HEK293 (cell line): ENCODE measurements at regions not wholly inside any gene's neighbourhood (a gene's known extent, or its start where the extent isn't known, plus 50 kb on each side); places are given as distances from the start of the nearest gene placed in this dataset.

Experiments used
- CTCF ChIA-PET: fragments of 350-600 bp; formaldehyde crosslinking; extraction: SDS; loops from one replicate; lab custom pipeline; 2021; ENCODE audit warnings: antibody characterized with exemption; lab: Yijun Ruan, JAX
- POLR2A ChIA-PET: fragments of 300-600 bp; formaldehyde crosslinking; extraction: SDS; loops from one replicate; lab custom pipeline; 2020; ENCODE audit warnings: antibody characterized with exemption, inconsistent platforms; lab: Yijun Ruan, JAX
- H3K27ac ChIP-seq: fragments of 200-500 bp; sonication (Bioruptor generic); 2 replicates; pipeline ENCODE4 v1.5.1; 2014; ENCODE audit warnings: low read depth, low read length, control low read depth, inconsistent platforms; ENCODE audit errors: extremely low read depth
- H3K36me3 ChIP-seq, 2 experiments: fragments of 200-500 bp in 1 of 2; sonication (Bioruptor generic) in 1 of 2; 1 replicate in 1 of 2; 2 replicates in 1 of 2; pipeline ENCODE4 v1.5.1; 2014 to 2017; ENCODE audit warnings: inconsistent platforms in 2 of 2, low read length in 2 of 2; ENCODE audit not compliant: control insufficient read depth in 2 of 2, insufficient read depth in 1 of 2
- H3K4me1 ChIP-seq: fragments of 200-500 bp; sonication (Bioruptor generic); 2 replicates; pipeline ENCODE4 v1.5.1; 2014; ENCODE audit warnings: mild to moderate bottlenecking, low read length, inconsistent platforms; ENCODE audit not compliant: control insufficient read depth, insufficient read depth
- H3K4me3 ChIP-seq: 2 replicates; pipeline ENCODE4 v1.5.1; 2011; ENCODE audit warnings: low read depth, mild to moderate bottlenecking, control low read depth, low read length, moderate library complexity
- H3K9me3 ChIP-seq: fragments of 200-500 bp; sonication (Bioruptor generic); 2 replicates; pipeline ENCODE4 v1.5.1; 2014; ENCODE audit warnings: low read depth, low read length, inconsistent platforms; ENCODE audit not compliant: control insufficient read depth, insufficient read depth
- BCL11B ChIP-seq: fragments of 450-650 bp; formaldehyde crosslinking; IDR thresholded peaks from 2 replicates; pipeline ENCODE4 v1.5.1; 2016; ENCODE audit warnings: low read depth, missing biosample characterization, missing genetic modification characterization
- EGR2 ChIP-seq: fragments of 450-650 bp; formaldehyde crosslinking; IDR thresholded peaks from 2 replicates; pipeline ENCODE4 v1.5.1; 2016; ENCODE audit warnings: low read depth, missing biosample characterization, missing genetic modification characterization
- KLF10 ChIP-seq: fragments of 450-650 bp; IDR thresholded peaks from 2 replicates; pipeline ENCODE4 v1.5.1; 2018; ENCODE audit warnings: missing biosample characterization, mild to moderate bottlenecking, missing genetic modification characterization
- KLF16 ChIP-seq: fragments of 450-650 bp; formaldehyde crosslinking; IDR thresholded peaks from 2 replicates; pipeline ENCODE4 v1.5.1; 2017; ENCODE audit warnings: missing biosample characterization, missing genetic modification characterization
- OVOL3 ChIP-seq: fragments of 450-650 bp; formaldehyde crosslinking; IDR thresholded peaks from 2 replicates; pipeline ENCODE4 v1.5.1; 2016; ENCODE audit warnings: missing biosample characterization, missing genetic modification characterization
- SCRT2 ChIP-seq: fragments of 450-650 bp; formaldehyde crosslinking; IDR thresholded peaks from 2 replicates; pipeline ENCODE4 v1.5.1; 2016; ENCODE audit warnings: missing biosample characterization, missing genetic modification characterization
- ZBTB1 ChIP-seq: fragments of 450-650 bp; formaldehyde crosslinking; IDR thresholded peaks from 2 replicates; pipeline ENCODE4 v1.5.1; 2016; ENCODE audit warnings: missing biosample characterization, missing genetic modification characterization
- ZBTB48 ChIP-seq: fragments of 450-650 bp; formaldehyde crosslinking; IDR thresholded peaks from 2 replicates; pipeline ENCODE4 v1.5.1; 2016; ENCODE audit warnings: missing biosample characterization, missing genetic modification characterization
- ZFP3 ChIP-seq: fragments of 450-650 bp; formaldehyde crosslinking; IDR thresholded peaks from 2 replicates; pipeline ENCODE4 v1.5.1; 2016; ENCODE audit warnings: low read depth, missing biosample characterization, missing genetic modification characterization
- ZFP41 ChIP-seq: fragments of 450-650 bp; formaldehyde crosslinking; IDR thresholded peaks from 2 replicates; pipeline ENCODE4 v1.5.1; 2016; ENCODE audit warnings: missing biosample characterization, missing genetic modification characterization, borderline replicate concordance
- ZNF132 ChIP-seq: fragments of 450-650 bp; formaldehyde crosslinking; IDR thresholded peaks from 2 replicates; pipeline ENCODE4 v1.5.1; 2017; ENCODE audit warnings: missing biosample characterization, missing genetic modification characterization, borderline replicate concordance
- ZNF140 ChIP-seq: fragments of 450-650 bp; formaldehyde crosslinking; IDR thresholded peaks from 2 replicates; pipeline ENCODE4 v1.5.1; 2016; ENCODE audit warnings: missing biosample characterization, missing genetic modification characterization
- ZNF157 ChIP-seq: fragments of 450-650 bp; formaldehyde crosslinking; IDR thresholded peaks from 2 replicates; pipeline ENCODE4 v1.5.1; 2016; ENCODE audit warnings: missing biosample characterization, missing genetic modification characterization
- ZNF174 ChIP-seq: fragments of 450-650 bp; formaldehyde crosslinking; IDR thresholded peaks from 2 replicates; pipeline ENCODE4 v1.5.0; 2017; ENCODE audit warnings: missing biosample characterization, mild to moderate bottlenecking, missing genetic modification characterization
- ZNF221 ChIP-seq: fragments of 450-650 bp; formaldehyde crosslinking; IDR thresholded peaks from 2 replicates; pipeline ENCODE4 v1.5.1; 2017; ENCODE audit warnings: missing biosample characterization, missing genetic modification characterization, borderline replicate concordance
- ZNF266 ChIP-seq: fragments of 450-650 bp; formaldehyde crosslinking; IDR thresholded peaks from 2 replicates; pipeline ENCODE4 v1.5.1; 2016; ENCODE audit warnings: missing biosample characterization, missing genetic modification characterization, low read depth
- ZNF311 ChIP-seq: fragments of 450-650 bp; formaldehyde crosslinking; IDR thresholded peaks from 2 replicates; pipeline ENCODE4 v1.5.1; 2017; ENCODE audit warnings: missing biosample characterization, missing genetic modification characterization, borderline replicate concordance
- ZNF341 ChIP-seq: fragments of 450-650 bp; formaldehyde crosslinking; IDR thresholded peaks from 2 replicates; pipeline ENCODE4; 2016; ENCODE audit warnings: low read depth, missing biosample characterization, missing genetic modification characterization
- ZNF501 ChIP-seq: fragments of 450-650 bp; formaldehyde crosslinking; IDR thresholded peaks from 2 replicates; pipeline ENCODE4 v1.5.1; 2016; ENCODE audit warnings: missing biosample characterization, missing genetic modification characterization
- ZNF530 ChIP-seq: fragments of 450-650 bp; formaldehyde crosslinking; IDR thresholded peaks from 2 replicates; pipeline ENCODE4 v1.5.1; 2016; ENCODE audit warnings: low read depth, missing biosample characterization, missing genetic modification characterization
- ZNF561 ChIP-seq: fragments of 450-650 bp; IDR thresholded peaks from 2 replicates; pipeline ENCODE4 v1.5.1; 2018; ENCODE audit warnings: missing biosample characterization, missing genetic modification characterization, borderline replicate concordance
- ZNF580 ChIP-seq: fragments of 450-650 bp; formaldehyde crosslinking; IDR thresholded peaks from 2 replicates; pipeline ENCODE4 v1.5.1; 2016; ENCODE audit warnings: missing biosample characterization, missing genetic modification characterization
- ZNF600 ChIP-seq: fragments of 450-650 bp; formaldehyde crosslinking; IDR thresholded peaks from 2 replicates; pipeline ENCODE4 v1.5.1; 2016; ENCODE audit warnings: missing biosample characterization, missing genetic modification characterization
- ZNF658 ChIP-seq: fragments of 450-650 bp; formaldehyde crosslinking; IDR thresholded peaks from 2 replicates; pipeline ENCODE4; 2016; ENCODE audit warnings: missing biosample characterization, missing genetic modification characterization
- ZNF664 ChIP-seq: fragments of 450-650 bp; formaldehyde crosslinking; IDR thresholded peaks from 2 replicates; pipeline ENCODE4 v1.5.1; 2016; ENCODE audit warnings: missing biosample characterization, missing genetic modification characterization
- ZNF830 ChIP-seq: fragments of 450-650 bp; IDR thresholded peaks from 2 replicates; pipeline ENCODE4 v1.5.0; 2018; ENCODE audit warnings: missing biosample characterization, missing genetic modification characterization, low read depth, mild to moderate bottlenecking, moderate library complexity
- ZNF837 ChIP-seq: fragments of 450-650 bp; formaldehyde crosslinking; IDR thresholded peaks from 2 replicates; pipeline ENCODE4 v1.5.1; 2016; ENCODE audit warnings: missing biosample characterization, missing genetic modification characterization
- TF ChIP-seq, protein P1 (sequence below): fragments of 450-650 bp; formaldehyde crosslinking; optimal IDR thresholded peaks from 2 replicates; pipeline ENCODE3; 2016; ENCODE audit warnings: missing biosample characterization, mild to moderate bottlenecking, missing genetic modification characterization
- TF ChIP-seq, protein P2 (sequence below): fragments of 450-650 bp; formaldehyde crosslinking; IDR thresholded peaks from 2 replicates; pipeline ENCODE4 v1.5.0; 2017; ENCODE audit warnings: missing biosample characterization, missing genetic modification characterization, borderline replicate concordance
- TF ChIP-seq, protein P3 (sequence below): fragments of 450-650 bp; formaldehyde crosslinking; IDR thresholded peaks from 2 replicates; pipeline ENCODE4 v1.5.1; 2016; ENCODE audit warnings: missing biosample characterization, missing genetic modification characterization, low read depth

DNA sequence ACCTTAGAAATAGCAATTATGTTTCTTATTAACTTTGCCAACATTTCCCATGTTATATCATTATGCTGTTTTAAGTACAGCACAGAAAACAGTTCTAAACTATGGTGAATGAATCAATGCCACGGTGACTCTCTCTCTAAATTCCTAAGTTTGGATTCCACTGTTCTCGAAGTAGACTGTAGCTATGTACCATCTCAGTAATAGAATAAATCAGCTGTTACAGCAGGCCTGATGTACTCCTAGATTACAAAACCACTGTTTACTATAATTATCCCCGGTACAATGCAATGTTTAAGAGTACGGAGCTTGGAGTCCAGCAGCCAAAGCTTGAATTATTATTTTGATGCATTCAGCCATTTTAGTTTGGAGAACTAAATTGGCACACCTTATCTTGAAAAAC lies 476.3 kb upstream of the SLITRK1 start (continued):
- no peak for TF ChIP-seq ZNF561 (tag by site-specific recombination)
- TF ChIP-seq ZNF830, result no peak
- no peak for TF ChIP-seq ZNF664 (tag by site-specific recombination)
- TF ChIP-seq ZNF266, result no peak

- no peak for TF ChIP-seq ZNF664 (tag by site-specific recombination)
- TF ChIP-seq ZNF157 (tag by site-specific recombination), result no peak
- TF ChIP-seq ZNF530 (tag by site-specific recombination), result no peak
- TF ChIP-seq ZFP41 (tag by site-specific recombination), result no peak
- no peak for TF ChIP-seq ZBTB48 (tag by site-specific recombination)
- TF ChIP-seq SCRT2 (tag by site-specific recombination), result no peak
- TF ChIP-seq, protein P1, sequence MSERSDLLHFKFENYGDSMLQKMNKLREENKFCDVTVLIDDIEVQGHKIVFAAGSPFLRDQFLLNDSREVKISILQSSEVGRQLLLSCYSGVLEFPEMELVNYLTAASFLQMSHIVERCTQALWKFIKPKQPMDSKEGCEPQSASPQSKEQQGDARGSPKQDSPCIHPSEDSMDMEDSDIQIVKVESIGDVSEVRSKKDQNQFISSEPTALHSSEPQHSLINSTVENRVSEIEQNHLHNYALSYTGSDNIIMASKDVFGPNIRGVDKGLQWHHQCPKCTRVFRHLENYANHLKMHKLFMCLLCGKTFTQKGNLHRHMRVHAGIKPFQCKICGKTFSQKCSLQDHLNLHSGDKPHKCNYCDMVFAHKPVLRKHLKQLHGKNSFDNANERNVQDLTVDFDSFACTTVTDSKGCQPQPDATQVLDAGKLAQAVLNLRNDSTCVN (tag by site-specific recombination), result no peak
- TF ChIP-seq ZBTB1 (tag by site-specific recombination), result no peak
- no peak for TF ChIP-seq ZFP3 (tag by site-specific recombination)
- no peak for TF ChIP-seq ZNF140
- H3K4me1 ChIP-seq, result no peaks in the 10 kb centered on the region
- no peak overlapping the region for H3K4me3 ChIP-seq
- no peaks in the 10 kb centered on the region for H3K36me3 ChIP-seq
- ChIA-PET POLR2A (no interaction called here), CTCF (no interaction called here)
- H3K27ac ChIP-seq, result no peak overlapping the region
- no peaks in the 10 kb centered on the region for H3K9me3 ChIP-seq
Measured at GRCh38 chr13:84352946-84353345, 470.7 kb upstream of the SLITRK1 start.

GRCh38 chr13:84339456-84339855 lies 457.2 kb upstream of the SLITRK1 start:
- no peak overlapping the region for H3K27ac ChIP-seq
- H3K4me1 ChIP-seq, result no peaks in the 10 kb centered on the region
- no peaks in the 10 kb centered on the region for H3K36me3 ChIP-seq
- no peak overlapping the region for H3K4me3 ChIP-seq
- CTCF ChIA-PET, result no interaction called here
- POLR2A ChIA-PET, result no interaction called here
- H3K9me3 ChIP-seq, result no peaks in the 10 kb centered on the region
- no peak for TF ChIP-seq EGR2 (tag by site-specific recombination)
- TF ChIP-seq, protein P2, sequence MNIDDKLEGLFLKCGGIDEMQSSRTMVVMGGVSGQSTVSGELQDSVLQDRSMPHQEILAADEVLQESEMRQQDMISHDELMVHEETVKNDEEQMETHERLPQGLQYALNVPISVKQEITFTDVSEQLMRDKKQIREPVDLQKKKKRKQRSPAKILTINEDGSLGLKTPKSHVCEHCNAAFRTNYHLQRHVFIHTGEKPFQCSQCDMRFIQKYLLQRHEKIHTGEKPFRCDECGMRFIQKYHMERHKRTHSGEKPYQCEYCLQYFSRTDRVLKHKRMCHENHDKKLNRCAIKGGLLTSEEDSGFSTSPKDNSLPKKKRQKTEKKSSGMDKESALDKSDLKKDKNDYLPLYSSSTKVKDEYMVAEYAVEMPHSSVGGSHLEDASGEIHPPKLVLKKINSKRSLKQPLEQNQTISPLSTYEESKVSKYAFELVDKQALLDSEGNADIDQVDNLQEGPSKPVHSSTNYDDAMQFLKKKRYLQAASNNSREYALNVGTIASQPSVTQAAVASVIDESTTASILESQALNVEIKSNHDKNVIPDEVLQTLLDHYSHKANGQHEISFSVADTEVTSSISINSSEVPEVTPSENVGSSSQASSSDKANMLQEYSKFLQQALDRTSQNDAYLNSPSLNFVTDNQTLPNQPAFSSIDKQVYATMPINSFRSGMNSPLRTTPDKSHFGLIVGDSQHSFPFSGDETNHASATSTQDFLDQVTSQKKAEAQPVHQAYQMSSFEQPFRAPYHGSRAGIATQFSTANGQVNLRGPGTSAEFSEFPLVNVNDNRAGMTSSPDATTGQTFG, result no peak
- no peak for TF ChIP-seq BCL11B (tag by site-specific recombination)
- no peak for TF ChIP-seq ZNF311 (tag by site-specific recombination)
- no peak for TF ChIP-seq KLF16
- no peak for TF ChIP-seq ZNF221
- no peak for TF ChIP-seq ZNF580 (tag by site-specific recombination)
- TF ChIP-seq ZNF600 (tag by site-specific recombination), result no peak
- TF ChIP-seq ZNF132, result no peak
- no peak for TF ChIP-seq KLF10 (tag by site-specific recombination)
- TF ChIP-seq ZNF837 (tag by site-specific recombination), result no peak
- no peak for TF ChIP-seq ZNF658 (tag by site-specific recombination)
- TF ChIP-seq, protein P1 (tag by site-specific recombination), result no peak
- no peak for TF ChIP-seq ZNF501
- TF ChIP-seq ZNF341 (tag by site-specific recombination), result no peak
- TF ChIP-seq ZNF174 (tag by site-specific recombination), result no peak
- TF ChIP-seq, protein P3, sequence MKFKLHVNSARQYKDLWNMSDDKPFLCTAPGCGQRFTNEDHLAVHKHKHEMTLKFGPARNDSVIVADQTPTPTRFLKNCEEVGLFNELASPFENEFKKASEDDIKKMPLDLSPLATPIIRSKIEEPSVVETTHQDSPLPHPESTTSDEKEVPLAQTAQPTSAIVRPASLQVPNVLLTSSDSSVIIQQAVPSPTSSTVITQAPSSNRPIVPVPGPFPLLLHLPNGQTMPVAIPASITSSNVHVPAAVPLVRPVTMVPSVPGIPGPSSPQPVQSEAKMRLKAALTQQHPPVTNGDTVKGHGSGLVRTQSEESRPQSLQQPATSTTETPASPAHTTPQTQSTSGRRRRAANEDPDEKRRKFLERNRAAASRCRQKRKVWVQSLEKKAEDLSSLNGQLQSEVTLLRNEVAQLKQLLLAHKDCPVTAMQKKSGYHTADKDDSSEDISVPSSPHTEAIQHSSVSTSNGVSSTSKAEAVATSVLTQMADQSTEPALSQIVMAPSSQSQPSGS, result no peak
- TF ChIP-seq OVOL3, result no peak
